ENCODE measurements at regions not wholly inside any gene's neighbourhood (a gene's known extent, or its start where the extent isn't known, plus 50 kb on each side); places are given as distances from the start of the nearest gene placed in this dataset.
"Not testable (repeated sequence)": the region's sequence is repeated elsewhere in the genome, so short reads cannot be mapped to it uniquely, and the experiment has no call there.

- no peak for DNase-seq
Observed at GRCh38 chr1:100791586-100791985, 72.0 kb downstream of the VCAM1 start.

GRCh38 chr1:100793659-100794058, 74.1 kb downstream of the VCAM1 start:
- DNase-seq = no peak

GRCh38 chr1:100794748-100795645, 75.5 kb downstream of the VCAM1 start:
- DNase-seq = no peak

GRCh38 chr1:100795646-100795985, 76.1 kb downstream of the VCAM1 start:
- no peak for DNase-seq

GRCh38 chr1:100796046-100796445, 76.5 kb downstream of the VCAM1 start:
- DNase-seq = no peak

GRCh38 chr1:100799548-100799947, 80.0 kb downstream of the VCAM1 start:
- DNase-seq = no peak

- DNase-seq = no peak
Observed at GRCh38 chr1:100799954-100800612, 80.5 kb downstream of the VCAM1 start.

GRCh38 chr1:100801256-100801655, 81.7 kb downstream of the VCAM1 start:
- DNase-seq = not testable (repeated sequence)

GRCh38 chr1:100803280-100803679, 83.7 kb downstream of the VCAM1 start:
- not testable (repeated sequence) for DNase-seq

GRCh38 chr1:100806601-100807000, 87.1 kb downstream of the VCAM1 start:
- no peak for DNase-seq

GRCh38 chr1:100810360-100810759, 84.3 kb downstream of the EXTL2 start:
- DNase-seq = no peak

GRCh38 chr1:100811808-100812207, 82.8 kb downstream of the EXTL2 start:
- DNase-seq = no peak

GRCh38 chr1:100814938-100815337, 79.7 kb downstream of the EXTL2 start:
- not testable (repeated sequence) for DNase-seq

- no peak for DNase-seq
Observed at GRCh38 chr1:100816049-100816448, 78.6 kb downstream of the EXTL2 start.

- peak; percentile 1 for DNase-seq
Observed at GRCh38 chr1:100820195-100820594, 74.4 kb downstream of the EXTL2 start.

GRCh38 chr1:100821919-100822318, 72.7 kb downstream of the EXTL2 start:
- DNase-seq = not testable (repeated sequence)

Data from stimulated activated CD4-positive, alpha-beta T cell treated with anti-CD3 and anti-CD28 coated beads, Interleukin-1b, Interleukin-23, amount 100 ng/mL, for 48 hours (primary cell).